ENCODE measurements at regions not wholly inside any gene's neighbourhood (a gene's known extent, or its start where the extent isn't known, plus 50 kb on each side); places are given as distances from the start of the nearest gene placed in this dataset.
"Not testable (repeated sequence)": the region's sequence is repeated elsewhere in the genome, so short reads cannot be mapped to it uniquely, and the experiment has no call there.

DNA sequence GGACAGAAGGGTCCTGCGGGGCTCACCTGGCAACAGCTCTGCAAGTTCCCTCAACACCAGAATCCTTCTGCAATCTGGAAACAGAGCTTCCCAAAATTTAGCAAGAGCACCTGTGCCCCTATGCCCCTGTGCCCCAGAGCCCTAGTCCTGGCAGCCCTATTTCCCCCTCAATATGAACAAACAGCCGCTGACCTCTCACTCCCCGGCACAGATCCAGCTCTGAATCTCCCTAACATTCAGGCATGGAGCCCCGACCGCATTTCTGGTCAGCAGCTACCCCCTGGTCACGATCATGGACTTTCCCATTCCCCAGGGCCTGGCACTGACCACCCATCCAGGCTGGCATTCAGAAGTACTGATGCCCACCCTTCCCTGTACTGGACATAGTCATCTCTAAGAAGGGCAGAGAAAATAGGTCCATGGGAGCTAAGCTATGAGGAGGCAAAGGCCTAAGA lies 110.8 kb upstream of the SMURF2 start:
- no peak for DNase-seq (ENCODE audit: low spot score)

DNA sequence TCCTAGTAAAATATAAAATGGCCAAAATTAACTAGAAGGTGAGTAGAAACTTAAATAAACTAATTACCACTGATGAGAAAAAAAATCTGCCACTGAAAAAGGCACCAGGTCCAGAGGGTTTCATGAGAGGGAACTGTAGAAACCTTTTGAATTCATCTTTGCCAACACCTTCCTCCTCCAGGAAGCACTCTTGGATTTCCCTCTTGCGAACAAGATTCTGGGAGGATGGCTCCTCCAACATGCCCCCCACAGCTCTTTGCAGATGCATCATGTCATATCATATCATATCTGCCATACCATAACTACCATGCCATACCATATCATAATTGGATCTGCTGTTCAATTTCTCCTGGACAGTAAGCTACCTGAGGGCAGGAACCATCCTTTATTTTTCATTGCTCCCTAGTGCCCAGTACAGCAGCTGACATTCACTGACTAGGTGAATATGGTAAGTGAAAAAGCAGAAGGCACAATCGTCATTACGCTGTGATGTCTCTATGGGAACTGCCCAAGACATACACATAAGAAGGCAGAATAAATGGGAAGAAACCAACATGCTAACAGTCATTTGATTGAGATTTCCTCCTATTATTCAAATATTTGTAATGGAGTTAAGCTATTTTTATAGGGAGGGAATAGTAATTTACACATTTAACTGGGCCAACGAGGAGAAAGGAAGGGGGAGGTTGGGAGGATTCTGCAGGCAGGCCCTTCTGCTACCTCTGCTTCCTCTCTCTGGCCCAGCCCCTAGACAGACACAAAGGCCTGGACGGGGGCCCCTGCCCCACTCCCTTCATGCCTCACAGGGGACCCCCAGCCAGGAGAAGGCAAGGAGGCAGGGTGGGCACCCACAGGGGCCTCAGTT lies 110.1 kb upstream of the SMURF2 start:
- DNase-seq (ENCODE audit: low spot score) = no peak

DNA sequence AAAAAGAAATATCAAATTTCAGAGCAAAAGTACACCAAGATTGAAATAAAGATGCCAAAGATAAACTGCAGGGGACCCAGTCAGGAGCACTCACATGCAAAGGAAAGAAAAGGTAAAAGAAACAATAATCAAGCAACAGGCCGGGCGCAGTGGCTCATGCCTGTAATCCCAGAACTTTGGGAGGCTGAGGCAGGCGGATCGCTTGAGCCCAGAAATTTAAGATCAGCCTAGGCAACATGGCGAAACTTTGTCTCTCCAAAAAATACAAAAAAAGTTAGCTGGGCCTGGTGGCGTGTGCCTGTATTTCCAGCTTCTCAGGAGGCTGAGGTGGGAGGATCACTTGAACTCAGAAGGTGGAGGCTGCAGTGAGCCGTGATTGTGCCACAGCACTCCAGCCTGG lies 107.6 kb upstream of the SMURF2 start:
- no peak for DNase-seq (ENCODE audit: low spot score)

DNA sequence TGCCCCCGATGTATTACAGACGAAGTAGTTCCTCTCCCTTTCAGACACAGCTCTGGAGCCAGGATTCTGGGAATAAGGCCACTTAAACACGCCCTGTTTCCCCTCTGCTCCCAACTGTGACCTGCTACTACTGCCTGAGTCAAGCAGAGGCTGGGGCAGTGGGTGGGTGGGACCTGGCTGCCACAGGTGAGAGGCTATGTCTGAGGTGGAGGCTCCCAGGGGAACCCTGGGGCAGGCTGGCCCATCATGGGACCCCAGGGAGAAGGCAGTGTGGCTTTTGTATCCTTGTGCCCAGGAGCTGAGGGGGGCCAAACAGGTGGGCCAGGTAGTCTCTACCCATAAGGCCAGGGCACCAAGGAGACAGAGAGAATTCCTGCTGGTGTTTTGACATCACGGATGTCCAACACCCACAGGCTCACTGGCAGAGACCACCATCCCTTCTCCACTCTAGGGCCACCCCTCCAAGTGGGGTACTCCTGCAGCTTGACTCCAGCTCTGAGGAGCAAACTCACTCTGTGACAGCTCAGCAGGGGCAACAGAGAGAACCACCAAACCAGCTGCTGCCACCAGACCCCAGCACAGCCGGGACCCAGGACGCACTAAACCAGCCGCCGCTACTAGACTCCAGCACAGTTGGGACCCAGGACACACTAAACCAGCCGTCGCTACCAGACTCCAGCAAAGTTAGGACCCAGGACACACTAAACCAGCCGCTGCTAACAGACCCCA lies 105.3 kb upstream of the SMURF2 start:
- no peak for DNase-seq (ENCODE audit: low spot score)

DNA sequence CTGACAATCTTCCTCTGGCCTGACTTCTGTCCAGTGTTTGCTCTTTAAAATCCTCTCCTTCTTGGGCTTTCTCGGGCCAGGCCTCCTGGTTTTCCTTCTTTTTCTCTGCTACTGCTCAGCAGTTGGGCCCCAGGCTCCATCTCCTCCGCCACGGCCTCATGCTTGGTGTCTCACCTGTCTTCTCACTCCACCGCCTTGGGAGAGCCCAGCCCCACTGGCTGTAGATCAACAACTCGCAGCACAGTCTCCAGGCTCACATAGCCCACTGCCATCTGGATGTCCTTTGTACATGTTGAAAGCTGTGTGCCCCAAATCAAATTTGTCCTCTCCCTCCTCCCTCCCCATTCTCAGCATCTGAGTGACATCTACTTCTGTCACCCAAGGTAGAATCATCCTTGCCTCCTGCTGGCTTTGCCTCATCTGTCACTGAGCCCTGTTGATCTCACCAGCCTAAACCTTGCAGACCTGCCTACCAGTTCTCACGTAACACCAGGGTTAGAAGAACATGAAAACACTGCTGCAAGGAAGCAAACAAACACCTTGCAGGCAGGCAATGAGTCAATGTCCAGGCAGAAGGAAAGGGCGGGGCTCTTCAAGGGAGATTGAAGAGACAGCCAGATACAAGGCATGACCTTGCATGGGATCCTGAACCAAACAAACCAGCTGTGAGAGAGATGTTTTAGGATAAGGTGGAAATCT lies 103.2 kb upstream of the SMURF2 start:
- no peak for DNase-seq (ENCODE audit: low spot score)

DNA sequence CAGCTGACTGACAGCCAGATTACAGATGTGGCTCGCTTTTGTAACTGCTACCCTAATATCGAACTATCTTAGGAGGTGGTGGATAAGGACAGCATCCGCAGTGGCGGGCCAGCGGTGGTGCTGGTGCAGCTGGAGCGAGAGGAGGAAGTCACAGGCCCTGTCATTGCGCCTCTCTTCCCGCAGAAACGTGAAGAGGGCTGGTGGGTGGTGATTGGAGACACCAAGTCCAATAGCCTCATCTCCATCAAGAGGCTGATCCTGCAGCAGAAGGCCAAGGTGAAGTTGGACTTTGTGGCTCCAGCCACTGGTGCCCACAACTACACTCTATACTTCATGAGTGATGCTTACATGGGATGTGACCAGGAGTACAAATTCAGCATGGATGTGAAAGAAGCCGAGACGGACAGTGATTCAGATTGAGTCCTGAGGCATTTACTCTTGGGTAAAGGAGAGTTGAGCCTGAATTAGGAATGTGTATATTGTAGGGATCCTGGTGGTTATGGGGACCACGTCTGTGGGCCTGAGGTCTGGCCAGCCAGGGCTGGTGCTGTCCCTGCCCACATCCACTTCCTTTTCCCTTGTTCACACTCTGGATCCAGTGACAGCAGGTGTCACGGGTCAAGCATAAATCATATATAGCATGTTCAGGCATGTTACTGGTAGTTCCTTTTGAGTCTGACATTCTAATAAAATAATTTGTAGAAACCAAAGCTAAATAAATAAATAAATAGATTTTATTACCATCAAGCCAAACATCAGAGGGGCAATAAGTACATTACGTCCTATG lies 89.0 kb upstream of the SMURF2 start:
- DNase-seq (ENCODE audit: low spot score) = no peak

DNA sequence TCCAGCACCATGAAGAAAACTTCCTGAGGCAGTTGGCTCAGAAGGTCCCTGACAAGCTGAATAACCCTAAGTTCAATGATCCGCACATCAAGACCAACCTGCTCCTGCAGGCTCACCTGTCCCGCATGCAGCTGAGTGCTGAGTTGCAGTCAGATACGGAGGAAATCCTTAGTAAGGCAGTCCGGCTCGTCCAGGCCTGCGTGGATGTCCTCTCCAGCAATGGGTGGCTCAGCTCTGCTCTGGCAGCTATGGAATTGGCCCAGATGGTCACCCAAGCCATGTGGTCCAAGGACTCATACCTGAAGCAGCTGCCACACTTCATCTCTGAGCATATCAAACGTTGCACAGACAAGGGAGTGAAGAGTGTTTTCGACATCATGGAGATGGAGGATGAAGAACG lies 88.4 kb upstream of the SMURF2 start:
- no peak for DNase-seq (ENCODE audit: low spot score)

DNA sequence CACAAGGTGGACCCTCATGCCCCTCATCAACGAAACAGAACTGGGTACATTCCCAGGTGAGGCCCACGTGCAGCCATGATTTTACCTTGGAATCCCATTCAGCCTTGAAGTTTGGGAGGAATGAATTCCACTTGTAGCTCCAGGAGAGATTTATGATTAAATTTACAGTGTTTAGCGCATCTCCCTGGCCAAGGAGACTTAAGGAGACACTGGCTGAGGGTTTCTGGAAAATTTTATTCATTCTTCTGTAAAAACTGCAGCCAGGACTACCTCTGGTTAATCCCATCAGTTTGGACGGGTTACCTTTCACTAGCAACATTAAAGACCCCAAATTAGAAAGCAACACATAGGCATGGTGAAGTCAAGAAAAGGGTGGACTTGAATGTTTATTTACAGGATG lies 87.2 kb upstream of the SMURF2 start:
- no peak for DNase-seq (ENCODE audit: low spot score)

DNA sequence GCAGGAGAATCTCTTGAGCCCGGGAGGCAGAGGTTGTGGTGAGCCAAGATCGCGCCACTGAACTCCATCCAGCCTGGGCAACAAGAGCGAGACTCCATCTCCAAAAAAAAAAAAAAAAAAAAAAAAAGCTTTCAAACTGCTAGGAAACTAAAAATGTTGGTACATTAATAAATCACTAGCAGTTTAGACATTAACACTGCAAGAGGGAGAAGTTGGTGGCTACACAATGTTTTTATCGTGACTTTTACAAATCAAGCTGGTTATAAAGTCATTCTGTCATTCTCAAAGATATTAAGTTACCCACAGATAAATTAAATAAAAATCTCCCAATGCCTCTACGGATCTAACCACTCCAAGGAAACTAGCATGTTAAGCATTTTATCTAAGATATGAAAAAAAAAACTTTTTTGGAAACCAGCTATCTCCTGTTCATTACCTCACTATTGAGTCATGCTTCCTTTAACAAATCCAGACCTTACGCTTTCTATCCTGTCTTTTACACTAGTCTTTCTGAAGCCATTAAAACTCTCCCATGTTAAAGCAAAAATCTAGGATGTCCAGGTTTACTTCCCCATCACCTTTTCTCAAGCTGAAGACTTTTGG lies 85.9 kb upstream of the SMURF2 start:
- peak; percentile 52 for DNase-seq (ENCODE audit: low spot score)

DNA sequence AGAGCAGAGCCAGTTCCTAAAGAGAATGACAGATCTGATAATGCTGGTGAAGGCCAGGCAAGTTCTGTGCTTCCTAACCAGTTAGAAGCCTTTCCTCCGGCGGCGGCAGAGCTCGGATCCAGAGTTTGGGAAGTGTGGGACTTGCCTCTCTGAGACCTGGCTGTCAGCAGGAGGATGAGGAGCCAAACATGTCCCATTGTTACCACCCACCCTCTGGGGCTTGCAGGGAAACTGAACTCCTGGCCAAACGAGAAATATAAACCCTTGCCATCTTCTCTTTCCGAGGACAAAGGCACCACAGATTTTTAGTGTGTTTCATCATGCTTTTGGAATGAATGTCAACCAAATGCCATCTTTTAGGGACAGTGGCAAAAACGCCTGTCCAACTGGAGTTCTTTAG lies 80.2 kb upstream of the SMURF2 start:
- DNase-seq (ENCODE audit: low spot score) = peak; percentile 32

DNA sequence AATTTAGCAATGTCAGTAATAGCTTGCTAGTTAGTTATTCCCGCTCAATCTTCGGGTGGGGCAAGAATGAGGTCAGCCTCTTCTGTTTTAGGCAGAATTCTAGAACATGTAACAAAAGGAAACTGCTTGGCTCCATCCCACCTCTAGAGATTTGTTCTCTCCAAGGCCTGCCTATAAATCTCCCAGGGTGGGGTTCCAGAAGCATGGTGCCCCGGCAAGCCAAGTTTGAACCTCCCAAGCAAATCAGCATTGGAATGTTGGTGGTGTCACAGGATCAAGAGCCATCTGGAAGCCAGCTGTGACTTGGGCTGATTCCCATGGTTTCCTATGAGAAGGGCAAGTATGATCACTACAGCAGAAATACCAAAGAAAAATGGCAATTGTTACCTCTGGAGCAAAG lies 79.8 kb upstream of the SMURF2 start:
- peak; percentile 89 for DNase-seq (ENCODE audit: low spot score)

DNA sequence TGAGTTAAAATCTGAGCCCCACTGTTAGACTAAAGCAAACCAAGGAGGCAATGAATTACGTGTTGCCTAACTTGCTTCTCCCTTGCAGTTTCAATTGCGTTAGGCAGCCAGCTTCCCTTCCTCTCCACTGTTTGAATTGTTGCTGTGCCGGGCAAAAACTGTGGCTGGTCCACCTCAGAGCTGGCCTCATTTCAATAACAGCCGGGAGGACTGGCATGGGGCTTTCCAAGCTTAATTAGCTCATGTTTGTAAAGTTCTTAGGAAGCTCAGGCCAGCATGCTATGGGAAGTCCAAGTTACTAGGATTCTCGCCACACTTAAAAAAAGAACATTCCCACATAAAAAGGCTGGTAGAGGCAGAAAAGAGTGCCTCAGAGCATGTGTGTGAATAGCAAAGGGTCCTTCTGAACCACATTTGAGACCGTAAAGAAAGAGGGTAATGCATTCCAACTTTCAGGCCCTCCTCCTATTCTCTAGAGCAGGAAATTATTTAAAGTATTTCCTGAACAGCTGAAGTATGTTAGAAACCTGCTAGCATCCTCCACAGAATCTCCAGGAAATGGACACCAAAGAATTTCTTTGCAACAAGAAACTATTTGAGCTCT lies 79.0 kb upstream of the SMURF2 start:
- peak; percentile 18 for DNase-seq (ENCODE audit: low spot score)

DNA sequence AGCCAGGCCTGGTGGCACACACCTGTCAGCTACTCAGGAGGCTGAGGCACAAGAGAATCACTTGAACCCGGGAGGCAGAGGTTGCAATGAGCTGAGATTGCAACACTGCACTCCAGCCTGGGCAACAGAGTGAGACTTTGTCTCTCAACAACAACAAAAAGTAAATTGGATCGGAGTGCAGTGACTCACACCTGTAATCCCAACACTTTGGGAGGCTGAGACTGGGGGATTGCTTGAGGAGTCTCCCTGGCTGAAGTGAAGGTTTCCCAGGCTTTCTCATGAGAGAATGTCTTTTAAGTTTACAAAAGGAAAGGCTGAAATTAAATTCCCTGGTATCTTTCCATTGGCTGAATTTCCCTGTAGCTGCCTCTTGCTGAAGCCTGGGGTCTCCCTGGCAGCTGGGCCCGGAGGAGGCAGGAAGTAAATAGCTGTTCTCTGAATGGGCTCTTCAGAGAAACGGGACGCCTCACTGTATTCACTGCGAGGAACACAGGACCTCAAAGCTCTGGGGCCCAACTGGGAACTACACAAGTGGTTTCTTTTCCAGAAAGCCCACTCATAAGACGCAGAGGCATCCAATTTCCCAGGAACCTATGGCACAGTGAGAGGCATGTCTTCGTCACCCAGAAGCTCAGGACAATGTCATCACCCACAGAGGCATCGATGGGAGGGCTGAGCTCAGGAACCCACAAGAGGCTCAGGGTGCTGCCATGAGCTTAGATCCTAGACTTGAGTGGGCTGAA lies 77.4 kb upstream of the SMURF2 start:
- DNase-seq (ENCODE audit: low spot score) = peak; percentile 21

DNA sequence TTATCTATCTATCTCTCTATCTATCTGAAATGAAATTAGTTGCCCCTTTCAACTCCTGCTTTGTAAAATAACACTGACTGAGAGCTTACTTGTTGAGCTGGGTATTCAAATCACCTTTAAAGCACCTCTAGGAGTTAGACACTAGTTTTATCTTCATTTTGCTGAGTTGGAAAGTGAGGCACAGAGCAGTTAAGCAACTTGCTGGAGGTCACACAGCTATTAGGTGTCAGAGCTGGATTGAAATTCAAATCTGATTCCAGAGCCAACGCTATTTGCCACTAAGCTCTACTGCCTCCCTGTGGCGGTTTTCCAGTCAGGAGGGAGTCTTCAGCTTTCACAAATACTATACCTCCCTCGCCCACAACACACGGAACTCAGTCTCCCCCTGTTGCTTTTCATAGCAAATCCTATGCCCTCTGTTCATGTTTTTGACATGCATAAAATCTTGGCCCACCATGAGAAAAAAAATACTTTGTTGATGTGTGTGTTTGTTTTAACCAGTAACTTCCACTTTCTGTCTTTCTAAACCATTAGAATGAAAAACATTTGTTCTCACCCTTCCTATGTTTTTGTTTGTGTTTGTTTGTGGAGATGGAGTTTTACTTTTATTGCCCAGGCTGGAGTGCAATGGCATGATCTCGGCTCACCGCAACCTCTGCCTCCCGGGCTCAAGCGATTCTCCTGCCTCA lies 74.8 kb upstream of the SMURF2 start:
- no peak for DNase-seq (ENCODE audit: low spot score)

DNA sequence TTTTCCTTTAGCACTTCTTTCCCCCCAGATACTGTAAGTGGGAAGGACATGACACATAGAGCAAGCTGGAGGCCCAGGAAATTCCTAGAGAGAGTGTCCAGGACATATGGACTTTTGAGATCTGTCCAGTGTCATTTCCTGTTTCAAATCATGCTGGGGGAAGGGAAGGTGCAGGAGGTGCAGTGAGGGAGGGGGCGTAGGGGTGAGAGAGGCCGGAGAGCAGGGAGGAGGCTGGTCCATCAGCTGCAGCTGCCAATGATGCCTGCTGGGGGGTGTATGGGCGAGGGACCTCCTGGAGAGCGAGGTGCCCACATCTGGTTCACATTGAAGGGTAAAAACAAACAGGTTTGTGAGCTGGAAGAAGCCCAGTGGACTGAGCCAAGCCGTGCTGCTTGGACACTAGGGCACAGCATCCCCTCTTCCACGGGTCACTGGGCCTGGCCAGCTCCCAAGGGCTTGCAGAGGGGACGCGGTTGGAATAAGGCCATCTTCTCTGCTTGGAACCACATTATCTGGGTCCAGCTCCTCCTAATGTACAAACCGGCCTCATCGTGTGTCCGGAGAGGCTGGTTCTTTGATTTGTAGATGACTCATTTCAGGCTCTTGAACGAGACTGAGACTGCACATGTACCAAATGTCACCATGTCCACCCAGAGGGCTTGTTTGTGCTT lies 70.4 kb upstream of the SMURF2 start:
- peak; percentile 50 for DNase-seq (ENCODE audit: low spot score)

DNA sequence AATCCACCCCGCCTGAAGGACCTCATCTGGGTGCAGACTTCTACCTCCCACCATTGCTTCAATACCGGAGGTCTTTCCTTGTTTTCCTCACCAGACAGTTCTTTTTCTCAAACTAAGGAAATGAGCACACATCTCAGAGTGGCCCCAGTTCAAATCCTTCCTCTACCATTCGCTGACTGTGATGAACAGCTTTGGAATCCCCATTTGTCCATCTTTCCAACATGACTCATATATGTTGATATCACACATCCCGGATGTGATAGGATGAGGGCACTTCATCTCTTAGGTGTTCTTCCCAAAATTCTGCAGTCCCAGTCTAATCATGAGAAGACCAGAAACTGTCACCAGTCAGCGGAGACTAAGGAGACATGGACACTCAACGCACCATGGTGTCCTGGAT lies 67.9 kb upstream of the SMURF2 start:
- peak; percentile 28 for DNase-seq (ENCODE audit: low spot score)

DNA sequence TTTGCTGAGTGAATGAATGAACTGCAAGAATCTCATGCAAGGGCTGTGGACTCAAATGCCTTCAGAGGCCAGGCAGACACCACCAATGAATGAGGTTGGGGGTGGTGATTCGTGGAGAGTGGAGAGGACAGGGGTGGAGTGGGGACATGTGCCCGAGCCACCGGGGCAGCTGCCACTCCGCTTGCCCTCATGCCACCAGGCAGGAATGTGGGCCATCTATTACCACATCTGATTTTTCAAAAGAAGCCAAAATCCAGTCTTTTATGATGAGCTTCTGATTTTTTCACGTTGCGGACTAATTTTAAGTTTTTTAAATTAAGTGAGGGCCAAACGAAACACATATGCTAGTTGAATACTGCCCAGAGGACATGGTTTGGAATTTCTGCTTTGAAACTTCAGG lies 67.1 kb upstream of the SMURF2 start:
- no peak for DNase-seq (ENCODE audit: low spot score)

DNA sequence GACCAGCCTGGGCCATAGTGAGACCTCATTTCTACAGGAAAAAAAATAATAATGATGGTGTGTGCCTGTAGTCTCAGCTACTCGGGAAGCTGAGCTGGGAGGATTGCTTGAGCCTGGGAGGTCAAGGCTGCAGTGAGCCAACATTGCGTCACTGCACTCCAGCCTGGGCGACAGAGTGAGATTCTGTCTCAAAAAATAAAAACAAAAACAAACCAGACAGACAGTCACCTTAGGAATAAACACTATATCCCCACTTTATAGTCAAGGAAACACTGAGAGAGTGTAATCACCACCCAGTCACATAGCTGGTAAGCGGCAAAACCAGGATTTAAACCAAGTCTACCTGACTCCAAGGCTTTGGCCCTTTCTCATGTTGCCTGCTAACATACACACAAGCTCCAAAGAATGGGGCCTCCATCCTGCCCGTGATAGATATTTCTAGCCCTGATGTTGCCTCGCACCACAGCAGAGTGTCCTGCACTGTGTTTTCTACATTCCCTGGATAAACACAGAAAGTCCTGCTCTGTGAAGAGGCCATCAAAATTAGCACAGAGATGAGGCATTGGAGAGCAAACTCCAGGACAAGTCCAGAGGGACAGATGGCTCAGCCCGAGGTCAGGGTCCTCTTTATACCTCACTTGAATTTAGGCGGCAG lies 66.1 kb upstream of the SMURF2 start:
- DNase-seq (ENCODE audit: low spot score) = no peak

DNA sequence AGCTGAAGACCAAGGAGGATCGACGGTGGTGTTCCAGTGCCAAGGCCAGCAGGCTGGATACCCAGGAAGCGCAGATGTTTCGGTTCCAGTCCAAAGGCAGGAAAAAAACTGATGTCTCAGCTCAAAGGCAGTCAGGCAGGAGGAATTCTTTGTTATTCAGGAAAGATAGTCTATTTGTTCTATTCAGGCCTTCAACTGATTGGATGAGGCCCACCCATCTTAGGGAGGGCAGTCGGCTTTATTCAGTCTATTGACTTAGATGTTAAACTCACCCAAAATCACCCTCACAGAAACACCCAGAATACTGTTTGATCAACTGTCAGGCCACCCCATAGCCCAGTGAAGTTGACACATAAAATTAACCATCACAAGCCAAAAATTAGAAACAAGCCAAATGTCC lies 63.9 kb upstream of the SMURF2 start:
- not testable (repeated sequence) for DNase-seq (ENCODE audit: low spot score)

All from AG20443 (cell line).